NCI-H2107 treated with DMSO at 0.1 percent for 48 hours (cell line): ENCODE measurements at regions not wholly inside any gene's neighbourhood (a gene's known extent, or its start where the extent isn't known, plus 50 kb on each side); places are given as distances from the start of the nearest gene placed in this dataset.
"Not testable (repeated sequence)": the region's sequence is repeated elsewhere in the genome, so short reads cannot be mapped to it uniquely, and the experiment has no call there.

Experiments
- DNase-seq: peaks from one replicate; lab custom pipeline; 2025; ENCODE audit not compliant: unreplicated experiment; lab: John Stamatoyannopoulos, UW

- no peak for DNase-seq
Observed at GRCh38 chr6:133787859-133788505, 100.9 kb upstream of the TCF21 start.

- no peak for DNase-seq
Observed at GRCh38 chr6:133788556-133788955, 100.4 kb upstream of the TCF21 start.

- not testable (repeated sequence) for DNase-seq
Observed at GRCh38 chr6:133789449-133789848, 99.5 kb upstream of the TCF21 start.

- DNase-seq, result not testable (repeated sequence)
Observed at GRCh38 chr6:133790756-133791155, 98.2 kb upstream of the TCF21 start.

GRCh38 chr6:133795051-133795450, 93.9 kb upstream of the TCF21 start:
- not testable (repeated sequence) for DNase-seq

GRCh38 chr6:133796235-133796634, 92.7 kb upstream of the TCF21 start:
- no peak for DNase-seq

- no peak for DNase-seq
Observed at GRCh38 chr6:133799043-133799442, 89.9 kb upstream of the TCF21 start.

- no peak for DNase-seq
Observed at GRCh38 chr6:133802861-133803260, 86.1 kb upstream of the TCF21 start.

GRCh38 chr6:133804265-133804664, 84.6 kb upstream of the TCF21 start:
- no peak for DNase-seq

- DNase-seq, result no peak
Observed at GRCh38 chr6:133805876-133806275, 83.0 kb upstream of the TCF21 start.

- DNase-seq, result no peak
Observed at GRCh38 chr6:133806382-133807140, 82.4 kb upstream of the TCF21 start.

- no peak for DNase-seq
Observed at GRCh38 chr6:133807501-133807900, 81.4 kb upstream of the TCF21 start.

- DNase-seq, result no peak
Observed at GRCh38 chr6:133809406-133809805, 79.5 kb upstream of the TCF21 start.

GRCh38 chr6:133811557-133811956, 77.4 kb upstream of the TCF21 start:
- DNase-seq, result no peak

- DNase-seq, result not testable (repeated sequence)
Observed at GRCh38 chr6:133812446-133812845, 76.5 kb upstream of the TCF21 start.

GRCh38 chr6:133814238-133814637, 74.7 kb upstream of the TCF21 start:
- DNase-seq, result no peak

GRCh38 chr6:133814797-133815196, 74.1 kb upstream of the TCF21 start:
- no peak for DNase-seq

- no peak for DNase-seq
Observed at GRCh38 chr6:133815313-133815712, 73.6 kb upstream of the TCF21 start.

- DNase-seq, result no peak
Observed at GRCh38 chr6:133816171-133816570, 72.7 kb upstream of the TCF21 start.

- DNase-seq, result no peak
Observed at GRCh38 chr6:133817460-133818047, 71.4 kb upstream of the TCF21 start.

- no peak for DNase-seq
Observed at GRCh38 chr6:133818320-133818719, 70.6 kb upstream of the TCF21 start.

- no peak for DNase-seq
Observed at GRCh38 chr6:133820208-133820607, 68.7 kb upstream of the TCF21 start.
